T-helper 9 cell (primary cell): ENCODE measurements at regions not wholly inside any gene's neighbourhood (a gene's known extent, or its start where the extent isn't known, plus 50 kb on each side); places are given as distances from the start of the nearest gene placed in this dataset.
A peak's percentile ranks its signal among the peaks of the same experiment; 100 is the strongest.

Experiments
- DNase-seq: peaks from one replicate; pipeline ENCODE4 v3.0.0-alpha.2; 2020

DNA sequence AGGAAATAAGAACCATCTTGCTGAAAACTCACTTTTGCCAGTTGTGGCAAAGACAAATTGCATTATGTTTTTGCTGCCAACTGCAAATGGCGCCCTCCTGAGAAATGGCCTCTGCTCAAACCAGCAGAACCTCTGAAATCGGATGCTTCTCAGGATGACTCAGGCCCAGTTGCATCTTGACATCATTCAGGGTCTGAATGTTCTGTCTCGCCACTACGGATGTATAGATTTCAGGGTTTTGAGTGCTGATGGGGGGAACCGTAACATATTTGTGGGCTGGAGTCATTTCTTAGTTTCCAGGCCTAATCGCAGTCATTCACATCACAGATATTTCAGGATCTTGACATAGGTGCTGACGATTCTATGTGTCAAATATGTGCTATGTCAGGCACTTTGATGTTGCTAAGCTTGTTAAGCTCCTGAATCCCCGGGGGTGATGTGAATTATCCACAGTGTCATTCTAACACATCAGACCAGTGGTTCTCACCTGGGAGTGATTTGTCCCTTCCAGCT is 207.1 kb downstream of the NFATC2 start:
- DNase-seq = no peak

DNA sequence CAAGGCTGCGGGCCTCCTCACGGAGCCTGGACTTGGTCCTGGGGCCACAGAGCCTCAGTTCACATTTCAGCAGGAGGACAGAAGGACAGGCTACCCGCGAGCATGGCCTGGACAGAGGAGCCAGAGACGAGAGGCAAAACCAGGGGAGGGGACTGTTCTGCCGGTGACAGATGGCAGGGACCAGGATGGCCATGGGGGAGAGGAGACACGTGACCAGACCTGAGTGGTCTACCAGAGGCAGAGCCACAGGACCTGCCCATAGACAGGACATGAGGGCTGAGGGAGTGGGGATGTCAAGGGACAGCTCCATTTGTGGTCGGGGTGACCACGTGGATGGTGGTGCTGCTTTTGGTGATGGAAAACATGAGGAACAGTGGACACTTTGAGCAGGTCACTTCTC is 207.9 kb downstream of the NFATC2 start:
- DNase-seq = no peak

DNA sequence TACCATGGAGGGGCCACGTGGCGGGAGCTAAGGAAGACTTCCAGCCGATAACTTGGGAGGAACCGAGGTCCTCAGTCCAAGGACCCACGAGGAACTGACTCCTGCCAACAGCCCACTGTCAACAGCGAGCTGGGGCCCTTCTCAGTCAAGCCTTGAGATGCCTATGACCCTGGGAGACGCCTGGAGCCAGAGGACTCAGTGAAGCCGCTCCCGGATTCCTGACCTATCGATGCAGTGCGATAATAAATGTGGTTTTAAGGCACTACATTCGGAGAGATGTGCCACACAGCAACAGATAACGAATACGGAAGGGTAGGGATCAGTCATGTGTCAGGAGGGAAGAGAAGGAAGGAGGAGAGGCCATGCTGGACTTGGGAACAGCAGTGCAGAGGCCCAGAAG is 208.5 kb downstream of the NFATC2 start:
- DNase-seq = no peak

DNA sequence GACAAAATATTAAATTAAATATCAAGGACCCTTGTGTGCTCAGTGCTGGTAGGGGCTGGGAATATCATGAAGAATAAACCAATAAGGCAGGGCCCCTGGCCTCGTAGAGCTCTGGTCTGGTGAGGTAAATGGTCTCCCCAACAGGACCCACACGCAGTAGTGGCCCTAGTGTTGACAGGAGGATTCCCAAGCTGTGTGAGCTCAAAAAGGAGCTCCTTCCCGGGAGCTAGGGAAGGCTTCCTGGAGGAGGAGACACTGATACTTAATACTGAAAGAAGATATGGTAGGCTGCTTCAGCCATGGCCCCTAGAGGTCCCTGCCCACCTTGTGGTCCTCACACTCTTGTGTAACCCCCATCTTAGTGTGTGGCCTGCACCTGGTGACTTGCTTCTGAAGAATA is 209.1 kb downstream of the NFATC2 start:
- no peak for DNase-seq

DNA sequence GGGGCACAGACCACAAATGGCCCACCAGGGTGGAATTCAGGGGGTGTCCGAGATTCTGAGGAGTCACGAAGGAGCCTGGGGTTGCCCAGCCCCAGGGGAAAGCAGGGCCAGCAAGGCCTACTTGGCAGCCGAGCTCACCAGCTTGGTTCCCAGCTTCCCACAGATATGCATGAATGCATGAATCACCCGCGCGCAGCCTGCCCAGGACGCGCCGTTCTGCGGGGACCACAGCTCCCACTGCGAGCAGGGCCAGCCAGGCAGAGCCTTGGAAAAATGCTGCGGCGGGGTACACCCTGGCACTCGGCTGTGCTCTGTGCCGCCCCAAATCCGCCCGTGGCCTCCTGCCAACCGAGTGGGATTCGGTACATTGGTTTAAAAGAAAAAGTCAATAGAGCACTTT is 211.0 kb downstream of the NFATC2 start:
- no peak for DNase-seq

DNA sequence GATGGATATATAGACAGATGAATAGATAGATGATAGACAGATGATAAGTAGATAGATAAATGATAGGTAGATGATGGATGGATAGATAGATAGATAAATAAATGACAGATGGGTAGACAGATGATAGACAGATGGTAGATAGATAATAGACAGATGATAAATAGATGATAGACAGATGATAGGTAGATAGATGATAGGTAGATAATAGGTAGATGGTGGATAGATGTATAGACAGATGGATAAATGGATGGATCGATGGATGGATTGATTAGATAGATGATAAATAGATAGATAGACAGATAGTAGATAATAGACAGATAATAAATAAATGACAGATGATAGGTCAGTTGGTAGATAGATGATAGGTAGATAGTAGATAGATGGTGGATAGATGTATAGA is 212.7 kb downstream of the NFATC2 start:
- no peak for DNase-seq

DNA sequence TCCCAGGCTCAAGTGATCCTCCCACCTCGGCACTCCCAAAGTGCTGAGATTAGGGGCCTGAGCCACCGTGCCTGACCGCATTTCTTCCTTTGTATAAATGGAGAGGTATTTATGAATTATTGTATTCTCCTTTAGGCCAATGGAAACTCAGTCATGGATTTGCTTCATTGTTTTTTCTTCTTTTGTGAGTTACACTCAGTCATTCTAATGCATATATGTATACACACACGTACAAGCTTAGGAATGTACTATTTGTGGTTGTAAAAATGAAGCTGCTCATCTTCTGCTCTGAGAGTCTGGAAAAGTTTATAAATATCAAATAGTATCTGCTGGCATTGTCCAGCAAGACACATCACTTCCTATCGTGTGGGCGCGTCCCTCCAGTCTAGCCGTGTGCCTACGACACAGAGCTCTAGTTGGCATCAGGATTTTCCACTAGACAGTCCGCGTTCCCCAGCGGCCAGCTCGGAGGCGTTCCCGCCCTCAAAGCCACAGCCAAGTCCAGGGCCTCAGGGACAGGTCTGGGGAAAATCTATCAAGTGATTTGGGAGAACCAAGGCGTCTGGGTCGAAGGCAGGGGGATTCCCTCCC is 215.2 kb downstream of the NFATC2 start:
- DNase-seq = no peak

DNA sequence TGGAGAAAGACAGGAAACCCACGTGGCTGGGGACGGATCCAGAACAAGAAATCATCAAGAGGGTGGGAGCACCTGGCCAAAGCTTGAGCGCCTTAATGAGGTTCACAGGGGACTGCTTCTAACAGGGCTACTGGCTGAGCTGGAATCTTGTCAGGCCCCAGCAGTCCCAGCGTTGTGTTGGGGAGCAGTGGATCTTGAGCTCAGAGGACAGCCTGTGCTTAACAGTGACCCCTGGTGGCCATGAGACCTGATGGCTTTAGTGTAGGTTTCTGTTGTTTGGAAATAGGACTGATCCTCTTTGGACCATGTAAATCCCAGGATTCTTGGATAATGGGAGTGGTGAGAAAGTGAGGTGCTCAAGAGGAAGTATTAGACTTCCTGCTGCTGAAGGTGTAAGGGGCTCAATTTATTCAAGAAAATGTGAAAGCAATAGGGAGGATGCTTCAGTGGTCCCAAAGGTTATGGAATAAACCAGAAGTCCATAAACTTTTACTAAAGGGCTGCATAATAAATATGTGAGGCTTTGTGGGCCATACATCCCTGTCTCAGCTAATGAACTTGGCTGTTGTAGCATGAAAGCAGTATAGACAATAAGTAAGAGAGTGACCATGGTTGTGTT is 216.2 kb downstream of the NFATC2 start:
- DNase-seq = no peak

DNA sequence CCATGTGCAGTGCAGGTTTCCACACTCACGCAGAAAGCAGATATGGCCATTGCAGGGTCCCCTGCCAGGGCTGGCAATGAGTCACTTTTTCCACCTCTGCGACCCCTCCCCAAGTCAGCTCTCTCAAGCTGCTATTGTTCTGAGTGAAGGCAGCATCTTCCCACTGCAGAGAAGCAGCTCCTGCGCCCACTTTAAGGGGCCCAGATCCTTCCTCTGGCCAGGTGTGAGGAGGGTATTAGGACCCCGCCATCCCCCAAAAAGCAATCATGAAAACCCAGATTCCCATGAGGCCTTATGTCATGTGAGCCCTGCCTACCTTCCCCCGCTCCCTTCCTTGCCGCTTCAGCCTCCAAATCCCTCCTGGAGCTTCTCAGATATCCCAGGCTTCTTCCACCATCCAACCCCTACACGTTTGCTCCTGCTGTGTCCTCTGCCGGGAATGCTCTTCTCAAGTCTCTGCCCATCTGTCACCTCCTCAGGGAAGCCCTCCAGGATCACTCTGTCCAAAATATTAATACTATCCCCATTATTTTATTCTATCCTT is 220.3 kb downstream of the NFATC2 start:
- no peak for DNase-seq

DNA sequence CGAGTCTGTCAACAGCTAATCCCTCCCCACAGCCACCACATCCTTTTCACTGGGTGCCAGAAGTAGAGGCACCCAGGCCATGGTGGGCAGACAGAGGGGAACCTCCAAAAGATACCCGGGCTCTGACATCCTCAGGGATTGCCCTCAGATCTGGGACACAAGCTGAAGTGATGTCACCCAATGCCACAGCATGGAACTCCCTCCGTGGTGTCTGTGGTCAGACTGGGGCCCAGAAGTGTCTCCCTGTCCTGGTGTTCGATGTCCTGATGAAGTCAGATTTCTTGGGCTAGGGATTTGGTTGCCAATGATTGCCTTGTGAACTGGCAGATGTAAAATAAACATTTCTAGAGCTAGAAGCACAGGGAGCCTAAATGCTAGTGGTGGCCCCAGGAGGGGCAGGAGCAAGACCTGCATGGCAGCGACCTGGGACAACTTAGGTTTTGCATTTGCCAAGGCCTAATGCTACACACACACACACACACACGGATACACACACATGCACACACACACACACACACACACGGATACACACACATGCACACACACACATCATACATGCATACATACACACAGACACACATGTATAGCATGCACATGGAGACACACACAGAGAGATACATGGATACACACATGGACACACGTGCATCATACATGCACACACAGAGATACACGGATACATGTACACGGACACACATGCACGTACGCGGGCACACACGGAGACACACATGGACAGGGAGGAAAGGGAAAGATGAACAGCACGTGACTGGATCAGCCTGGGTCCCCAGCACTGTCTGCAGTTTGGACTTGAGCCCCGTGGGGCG is 221.0 kb downstream of the NFATC2 start:
- no peak for DNase-seq

DNA sequence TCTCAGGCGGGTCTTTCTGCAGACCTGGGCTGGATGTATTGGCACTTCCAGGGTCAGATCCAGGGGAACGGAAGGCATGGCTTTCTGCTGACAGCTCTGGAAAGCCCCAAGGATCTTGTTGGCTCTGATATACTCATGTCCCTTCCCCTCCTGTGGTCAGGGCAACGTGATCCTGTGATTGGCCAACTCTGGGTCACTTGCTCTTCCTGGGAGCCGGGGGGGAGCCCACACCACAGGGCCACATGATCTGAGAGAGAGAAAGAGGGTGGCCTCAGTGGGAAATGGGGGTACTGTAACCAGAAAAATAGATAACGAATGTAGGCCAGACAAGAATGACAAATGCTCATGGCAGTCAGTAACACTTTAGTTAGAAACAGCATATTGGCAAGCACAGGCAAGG is 223.0 kb downstream of the NFATC2 start:
- DNase-seq = no peak

DNA sequence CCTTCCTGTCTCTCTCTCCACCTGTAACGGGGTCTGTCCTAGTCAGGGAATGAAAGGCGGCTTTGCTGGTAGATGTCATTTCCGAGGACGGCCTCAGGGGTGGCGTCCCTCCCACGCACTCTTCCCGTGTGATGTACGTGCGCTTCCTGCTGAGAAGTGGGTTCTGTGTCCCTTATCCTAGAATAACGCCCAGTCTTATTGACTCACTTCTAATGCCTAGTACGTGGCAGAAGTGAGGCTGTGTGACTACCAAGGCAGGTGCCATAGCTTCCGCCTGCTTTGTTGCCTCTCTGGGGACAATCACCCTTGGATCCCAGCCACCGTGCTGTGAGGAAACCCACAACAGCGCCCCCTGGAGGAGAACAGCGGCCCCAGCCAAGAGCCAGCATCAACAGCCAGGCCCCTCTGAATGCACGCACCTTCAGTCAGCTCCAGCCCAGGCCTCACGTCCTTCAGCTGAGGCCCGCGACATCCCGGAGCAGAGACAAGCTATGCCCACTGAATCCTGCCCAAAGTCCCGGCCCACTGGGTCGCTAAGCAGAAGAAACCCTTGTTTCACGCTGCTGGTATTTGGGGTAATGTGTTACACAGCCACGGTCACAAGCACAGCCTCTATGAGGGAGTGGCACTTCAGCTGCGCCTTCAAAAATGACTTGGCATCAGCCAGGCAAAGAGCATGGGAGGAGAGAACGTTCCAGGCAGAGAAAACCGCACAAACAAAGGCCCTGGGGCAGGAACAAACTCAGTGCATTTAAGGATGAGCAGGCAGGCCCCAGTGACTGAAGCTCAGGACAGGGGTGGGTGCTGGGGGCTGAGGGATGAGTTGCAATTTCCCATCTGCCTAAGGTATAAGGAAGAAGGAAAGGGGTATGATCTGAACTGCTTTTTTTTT is 224.2 kb downstream of the NFATC2 start:
- peak; percentile 37 for DNase-seq

DNA sequence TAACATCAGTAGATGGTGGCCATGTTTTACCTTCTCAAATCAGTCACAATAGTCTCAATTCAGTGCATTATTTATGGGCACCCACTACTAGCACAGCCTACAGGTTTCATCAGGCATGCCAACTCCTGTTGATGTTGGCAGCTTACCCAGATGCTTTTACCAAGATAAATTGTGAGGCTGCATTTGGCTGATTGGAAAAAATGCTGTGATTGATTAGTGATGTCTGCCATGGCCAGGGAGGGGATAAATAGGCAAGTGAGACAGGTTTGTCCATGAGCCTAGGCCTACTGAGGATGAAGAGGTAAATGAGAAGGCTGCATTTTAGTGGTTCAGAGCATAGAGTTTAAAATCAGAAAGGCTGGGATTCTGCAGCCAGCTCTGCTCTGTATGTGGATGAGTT is 227.1 kb downstream of the NFATC2 start:
- DNase-seq = no peak

DNA sequence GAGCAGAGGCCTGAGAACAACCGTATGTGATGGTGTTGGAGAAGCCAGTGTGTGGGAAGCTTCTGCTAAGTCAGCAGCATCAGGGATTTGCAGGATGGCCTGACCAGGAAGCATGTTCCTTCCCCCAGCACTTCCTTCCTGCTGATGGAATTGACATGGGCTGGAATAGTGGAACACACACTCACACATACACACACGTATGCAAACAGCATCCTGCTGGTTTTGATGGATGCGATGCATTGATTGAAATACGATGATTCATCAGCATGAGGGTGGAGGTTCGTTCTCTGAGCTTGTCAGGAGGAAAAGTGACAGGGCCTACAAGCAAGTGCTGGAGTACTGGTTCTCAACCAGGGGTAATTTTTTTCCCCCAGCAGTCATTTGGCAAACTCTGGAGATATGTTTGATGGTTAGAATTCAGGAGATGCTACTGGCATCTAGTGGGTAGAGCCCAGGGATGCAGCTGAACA is 229.1 kb downstream of the NFATC2 start:
- DNase-seq = no peak

DNA sequence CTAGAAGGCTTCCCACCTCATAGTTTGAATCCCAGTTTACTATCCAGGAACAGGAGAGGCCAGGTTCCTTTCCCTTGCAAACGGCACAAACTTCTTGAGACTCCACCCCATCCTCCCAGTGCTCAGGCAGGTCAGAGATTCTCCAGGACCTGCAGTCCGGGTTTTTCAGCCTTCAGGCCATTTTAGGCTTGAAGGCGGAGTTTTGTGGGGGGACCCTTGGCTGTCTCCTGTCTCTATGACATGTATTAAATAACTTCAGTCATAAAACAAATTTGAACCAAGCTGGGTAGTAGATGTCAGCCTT is 230.1 kb downstream of the NFATC2 start:
- DNase-seq = no peak

DNA sequence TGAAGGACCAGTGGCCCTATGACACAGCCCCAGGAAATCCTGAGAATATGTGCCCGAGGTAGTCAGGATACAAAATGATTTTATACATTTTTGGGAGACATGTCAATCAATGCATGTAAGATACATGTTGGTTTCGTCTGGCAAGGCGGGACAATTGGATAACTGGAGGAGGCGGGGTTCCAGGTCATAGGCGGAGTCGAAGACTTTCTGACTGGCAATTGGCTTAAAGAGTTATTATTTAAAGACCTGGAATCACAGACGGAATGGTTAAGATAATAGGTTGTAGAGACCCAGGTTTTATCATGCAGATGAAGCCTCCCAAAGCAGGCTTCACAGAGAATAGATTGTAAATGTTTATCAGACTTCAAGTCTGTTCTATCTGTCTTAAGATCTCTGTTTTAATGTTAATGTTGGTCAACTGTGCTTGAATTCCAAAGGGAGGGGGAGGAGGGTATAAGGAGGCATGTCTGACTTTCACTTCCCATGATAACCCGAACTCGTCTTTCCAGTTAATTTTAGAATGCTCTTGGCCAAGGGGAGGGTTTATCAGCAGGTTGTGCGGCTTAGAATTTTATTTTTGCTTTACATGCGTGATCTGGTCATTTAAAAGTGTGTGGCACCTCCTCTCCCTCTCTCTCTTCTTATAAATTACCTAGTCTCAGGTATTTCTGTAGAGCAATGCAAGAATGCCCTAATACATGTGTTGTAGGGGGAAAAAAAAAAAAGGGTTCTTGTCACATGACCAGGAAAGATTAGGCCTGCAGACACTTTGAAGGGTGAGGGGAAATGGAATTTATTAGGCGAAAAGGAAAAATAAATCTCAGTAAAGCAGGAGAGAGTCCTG is 230.7 kb downstream of the NFATC2 start:
- no peak for DNase-seq

DNA sequence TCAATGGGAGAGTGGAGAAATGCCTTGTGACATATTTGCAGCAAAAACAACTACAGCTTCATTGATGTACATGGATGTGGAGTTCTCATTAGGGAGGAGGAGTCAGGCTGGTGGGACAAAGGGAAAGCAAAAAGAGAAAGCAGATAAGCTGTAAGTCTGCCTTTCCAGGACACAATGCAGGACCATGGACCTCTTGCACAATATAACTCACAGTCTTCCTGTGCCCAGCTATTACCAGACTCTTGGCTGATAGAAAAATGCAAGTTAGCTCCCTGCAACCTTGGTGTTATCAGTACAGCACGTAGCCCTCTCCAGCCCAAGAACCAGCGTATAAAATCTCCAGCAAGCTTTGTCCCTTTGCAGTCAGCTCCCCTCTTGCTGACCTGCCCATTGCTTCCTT is 232.3 kb downstream of the NFATC2 start:
- no peak for DNase-seq

DNA sequence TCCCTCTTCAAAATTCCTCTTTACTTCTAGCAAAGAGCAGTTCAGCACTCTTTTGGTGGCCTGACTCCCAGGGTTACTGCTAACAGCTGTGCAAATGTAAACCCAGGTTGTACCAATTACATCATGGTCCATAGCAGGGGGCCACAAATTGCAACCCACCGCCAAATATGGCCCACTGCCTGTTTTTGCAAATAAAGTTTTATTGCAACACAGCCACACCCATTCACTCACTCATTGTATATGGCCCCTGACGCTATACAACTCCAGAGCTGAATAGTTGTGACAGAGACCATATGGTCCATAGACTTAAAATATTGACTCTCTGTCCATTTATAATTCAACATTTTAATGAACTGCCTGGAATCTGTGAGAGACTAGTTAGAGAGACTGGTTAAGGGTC is 233.4 kb downstream of the NFATC2 start:
- no peak for DNase-seq

DNA sequence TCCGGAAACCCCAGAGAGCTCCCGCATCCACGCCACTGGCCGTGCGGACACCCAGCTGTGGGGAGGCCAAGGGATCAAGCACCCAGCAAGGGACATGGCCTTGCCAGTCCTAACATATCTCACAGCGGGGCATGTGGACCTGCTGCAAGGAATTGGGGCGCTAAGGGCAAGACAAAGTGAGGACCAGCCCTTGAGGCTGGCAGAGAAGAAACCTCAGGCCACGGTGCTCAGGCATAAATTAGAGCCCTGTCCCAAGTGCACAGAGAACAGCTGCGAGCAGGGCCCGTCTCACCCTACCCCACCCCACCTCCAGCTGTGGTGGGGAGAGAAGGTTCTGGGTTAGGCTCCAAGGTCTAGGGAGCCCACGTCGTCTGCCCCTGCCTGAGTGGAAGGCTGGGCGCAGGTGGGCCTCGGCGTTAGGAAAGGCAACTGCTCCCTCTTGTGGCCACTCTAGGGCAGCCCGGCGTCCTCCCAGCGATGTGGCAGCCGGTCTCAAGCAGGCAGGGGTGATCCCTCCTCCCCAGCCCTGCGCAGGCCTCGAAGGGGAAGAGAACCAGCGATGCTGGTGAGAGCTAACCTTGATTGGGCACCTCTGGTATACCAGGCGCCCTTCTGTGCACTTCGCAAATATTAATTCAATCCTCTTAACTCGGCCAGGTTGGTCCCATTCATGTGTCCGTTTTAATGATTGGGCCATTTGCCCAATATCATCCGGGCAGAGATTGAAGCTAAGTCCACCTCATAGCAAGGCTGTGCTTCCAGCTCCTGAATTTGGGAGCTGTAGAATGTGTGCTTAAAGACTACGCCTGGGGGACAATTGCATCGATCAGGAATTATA is 235.8 kb downstream of the NFATC2 start:
- DNase-seq = peak; percentile 57

DNA sequence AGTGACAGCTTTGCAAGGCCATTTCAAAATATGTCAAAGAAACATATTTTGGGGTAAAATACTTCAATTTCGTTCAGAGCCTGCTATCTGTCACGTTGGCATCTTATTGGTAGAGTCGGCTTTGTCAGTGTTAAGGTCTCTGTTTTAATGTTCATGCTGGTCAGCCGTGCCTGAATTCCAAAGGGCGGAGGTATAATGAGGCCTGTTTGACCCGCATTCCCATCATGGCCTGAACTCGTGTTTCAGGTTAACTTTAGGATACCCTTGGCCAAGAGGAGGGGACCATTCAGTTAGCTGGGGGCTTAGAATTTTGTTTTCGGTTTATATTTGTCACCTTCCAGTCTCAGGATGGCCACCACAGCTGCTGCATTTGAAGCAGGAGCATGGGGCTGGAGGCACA is 236.4 kb downstream of the NFATC2 start:
- no peak for DNase-seq
